NB4 (cell line): ENCODE measurements at regions not wholly inside any gene's neighbourhood (a gene's known extent, or its start where the extent isn't known, plus 50 kb on each side); places are given as distances from the start of the nearest gene placed in this dataset.

Source experiments
- DNase-seq: peaks from one replicate; pipeline ENCODE4 v3.0.0; 2010; ENCODE audit warnings: low read depth
- H3K4me3 ChIP-seq: one replicate; pipeline ENCODE4 v1.5.1; 2011; ENCODE audit warnings: mild to moderate bottlenecking, low read depth, low read length, moderate library complexity
- CTCF ChIP-seq: IDR thresholded peaks from one replicate; pipeline ENCODE4 v1.5.1; 2012; ENCODE audit warnings: low read depth, low read length
- MYC ChIP-seq: IDR thresholded peaks from 2 replicates; pipeline ENCODE4 v1.6.1; 2011; ENCODE audit warnings: low read depth, low read length
- POLR2A ChIP-seq: IDR thresholded peaks from 2 replicates; pipeline ENCODE4 v1.6.1; 2011; ENCODE audit warnings: mild to moderate bottlenecking; ENCODE audit not compliant: insufficient read length; ENCODE audit errors: extremely low read depth
- TF ChIP-seq, protein P1 (sequence below): IDR thresholded peaks from 2 replicates; pipeline ENCODE4 v1.6.1; 2011; ENCODE audit warnings: low read depth, low read length

DNA sequence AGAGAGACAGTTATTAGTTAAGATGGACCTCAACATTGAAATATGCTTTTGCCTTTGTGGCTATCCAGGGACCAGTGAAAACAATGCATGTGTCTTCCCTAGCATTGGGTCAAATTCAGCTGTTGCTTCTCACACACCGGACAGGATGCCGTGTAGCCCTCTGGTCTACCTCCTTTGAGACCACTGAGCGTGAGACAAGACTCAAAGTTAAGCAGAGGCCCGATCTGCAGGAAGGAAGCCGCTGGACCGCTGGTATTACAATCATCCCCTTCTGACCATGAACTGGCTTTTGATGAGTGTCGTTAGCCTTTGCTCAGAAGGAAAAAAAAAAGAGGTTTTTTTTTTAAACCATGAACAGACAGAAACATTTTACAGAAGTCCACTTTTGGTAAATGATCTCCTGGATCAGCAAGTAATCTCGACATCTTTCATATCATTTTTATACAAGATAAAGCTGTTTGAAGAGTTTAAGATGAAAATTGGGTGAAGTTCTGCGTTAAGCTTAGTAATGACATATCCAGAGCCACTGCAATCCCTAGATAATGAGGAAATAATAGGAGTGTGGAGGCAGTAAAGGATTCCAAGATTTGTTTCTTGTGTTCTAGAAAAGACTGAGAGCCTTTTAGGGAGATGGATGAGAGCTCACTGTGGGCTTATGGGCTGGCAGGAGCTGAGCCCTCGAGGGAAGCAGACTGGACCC, 622.8 kb downstream of the QKI start:
- TF ChIP-seq POLR2A (no peak), CTCF (no peak), MYC (no peak)
- TF ChIP-seq, protein P1, sequence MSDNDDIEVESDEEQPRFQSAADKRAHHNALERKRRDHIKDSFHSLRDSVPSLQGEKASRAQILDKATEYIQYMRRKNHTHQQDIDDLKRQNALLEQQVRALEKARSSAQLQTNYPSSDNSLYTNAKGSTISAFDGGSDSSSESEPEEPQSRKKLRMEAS: no peak
- H3K4me3 ChIP-seq: no peak overlapping the region
- no peak for DNase-seq

DNA sequence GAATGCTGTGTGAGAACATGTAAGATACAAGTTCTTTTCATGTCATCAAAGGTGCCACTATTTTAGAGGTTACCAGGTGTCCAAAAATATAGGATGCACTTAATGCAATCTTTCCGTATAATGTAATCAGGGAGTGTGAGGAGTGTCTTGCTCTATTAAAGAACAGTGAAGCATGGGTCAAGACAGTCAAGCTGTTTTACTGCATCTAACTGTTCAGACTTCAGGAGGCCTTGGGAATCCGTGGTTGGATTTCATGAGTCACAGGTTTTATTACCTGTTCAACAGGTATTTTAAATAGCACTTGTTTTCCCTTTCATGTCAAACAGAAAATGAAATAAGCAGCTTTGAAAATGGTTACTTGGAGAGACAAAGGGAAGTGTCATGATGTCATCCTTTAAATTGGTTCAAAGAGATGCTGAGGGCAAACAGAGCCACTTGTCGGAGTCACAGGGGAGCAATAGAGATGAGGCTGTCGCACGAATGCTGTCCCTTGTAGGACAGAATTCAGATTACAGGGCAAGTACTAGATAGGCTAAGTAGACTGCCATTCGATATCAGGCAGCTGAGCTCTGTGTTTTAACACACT, 621.5 kb downstream of the QKI start:
- TF ChIP-seq POLR2A: no peak
- no peak for TF ChIP-seq CTCF
- TF ChIP-seq, protein P1: no peak
- TF ChIP-seq MYC: no peak
- DNase-seq: no peak
- no peak overlapping the region for H3K4me3 ChIP-seq

DNA sequence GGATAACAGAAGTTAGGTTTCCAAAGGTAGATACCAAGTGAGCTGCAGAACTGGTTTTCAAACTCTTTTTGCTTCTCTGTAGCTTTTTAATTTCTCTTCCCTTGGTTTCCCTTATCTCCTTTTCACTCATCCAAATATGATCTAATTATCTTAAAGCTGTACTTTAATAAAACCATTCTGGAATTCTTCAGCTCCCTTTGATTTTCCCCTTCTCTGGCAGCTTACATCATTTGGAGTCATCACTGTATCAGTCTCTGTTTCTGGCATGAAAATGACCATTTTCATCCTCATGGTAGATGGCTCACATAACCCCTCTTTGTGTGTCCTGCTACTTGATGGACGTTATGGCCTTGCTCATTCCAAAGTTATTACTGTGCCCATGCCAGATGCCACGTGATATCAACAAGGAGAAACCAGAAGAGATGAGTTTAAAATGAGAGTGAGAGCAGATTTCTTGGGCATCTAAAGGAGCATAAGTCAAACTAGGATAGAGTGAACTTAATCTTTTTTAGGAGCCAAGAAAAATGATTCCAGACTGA, 620.2 kb downstream of the QKI start:
- DNase-seq: no peak
- TF ChIP-seq POLR2A (no peak), CTCF (no peak), MYC (no peak)
- TF ChIP-seq, protein P1: no peak

GRCh38 chr6:164025180-164025579, 610.7 kb downstream of the QKI start:
- no peak for TF ChIP-seq POLR2A
- H3K4me3 ChIP-seq: no peak overlapping the region
- no peak for DNase-seq

More for the DNA sequence above, 620.2 kb downstream of the QKI start:
- H3K4me3 ChIP-seq: no peak overlapping the region

- H3K4me3 ChIP-seq: no peak overlapping the region
- DNase-seq: no peak
- no peak for TF ChIP-seq CTCF
- no peak for TF ChIP-seq POLR2A
- TF ChIP-seq MYC: no peak
- TF ChIP-seq, protein P1: no peak
Measured at GRCh38 chr6:164023535-164023934, 609.0 kb downstream of the QKI start.

DNA sequence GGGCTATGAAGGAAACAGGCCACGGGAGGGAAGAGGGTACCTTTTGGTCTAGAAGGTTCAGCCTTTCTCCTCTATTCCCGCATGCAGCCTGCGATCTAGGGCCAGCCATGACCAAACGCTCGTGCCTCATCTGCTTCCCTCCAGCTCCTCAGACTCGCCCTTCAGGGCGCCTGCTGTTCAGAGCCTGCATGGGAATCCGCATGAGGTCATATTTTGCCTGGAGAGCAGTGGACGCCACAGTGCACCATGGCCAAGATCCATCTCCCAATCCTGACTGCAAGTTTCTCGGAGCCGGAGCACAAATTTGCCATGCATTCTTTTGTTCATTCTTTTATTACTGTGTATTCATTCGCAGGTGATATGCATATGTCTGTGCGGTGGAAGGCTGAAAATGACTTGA, 608.1 kb downstream of the QKI start:
- no peak for TF ChIP-seq POLR2A
- no peak for TF ChIP-seq MYC
- no peak for TF ChIP-seq CTCF
- no peak overlapping the region for H3K4me3 ChIP-seq
- DNase-seq: no peak
